SK-N-DZ (cell line): ENCODE measurements at regions not wholly inside any gene's neighbourhood (a gene's known extent, or its start where the extent isn't known, plus 50 kb on each side); places are given as distances from the start of the nearest gene placed in this dataset.

Source experiments
- DNase-seq: peaks from one replicate; pipeline ENCODE4 v3.0.0-alpha.2; 2015; ENCODE audit warnings: low spot score

- DNase-seq: no peak
These were observed 453.9 kb downstream of the WDR72 start for GRCh38 chr15:53305554-53305953.

GRCh38 chr15:53305101-53305500 lies 454.4 kb downstream of the WDR72 start:
- DNase-seq: no peak

- no peak for DNase-seq
These were observed 461.6 kb downstream of the WDR72 start for GRCh38 chr15:53297828-53298227.

- DNase-seq: no peak
These were observed 462.9 kb downstream of the WDR72 start for GRCh38 chr15:53296603-53297002.

- no peak for DNase-seq
These were observed 463.9 kb downstream of the WDR72 start for GRCh38 chr15:53295574-53295973.

- DNase-seq: no peak
These were observed 470.9 kb downstream of the WDR72 start for GRCh38 chr15:53288542-53288941.

GRCh38 chr15:53274630-53275029 lies 484.5 kb upstream of the ONECUT1 start:
- DNase-seq: no peak

- DNase-seq: no peak
These were observed 482.0 kb upstream of the ONECUT1 start for GRCh38 chr15:53272116-53272515.

- DNase-seq: no peak
These were observed 476.0 kb upstream of the ONECUT1 start for GRCh38 chr15:53266176-53266575.

GRCh38 chr15:53260647-53261046 lies 470.5 kb upstream of the ONECUT1 start:
- no peak for DNase-seq

GRCh38 chr15:53256457-53256856 lies 466.3 kb upstream of the ONECUT1 start:
- DNase-seq: no peak

GRCh38 chr15:53256043-53256442 lies 465.9 kb upstream of the ONECUT1 start:
- DNase-seq: no peak

GRCh38 chr15:53251996-53252395 lies 461.9 kb upstream of the ONECUT1 start:
- DNase-seq: peak; percentile 2

- no peak for DNase-seq
These were observed 461.4 kb upstream of the ONECUT1 start for GRCh38 chr15:53251523-53251922.

GRCh38 chr15:53247041-53247708 lies 457.0 kb upstream of the ONECUT1 start:
- no peak for DNase-seq

- DNase-seq: no peak
These were observed 456.3 kb upstream of the ONECUT1 start for GRCh38 chr15:53246404-53246803.

- DNase-seq: no peak
These were observed 443.7 kb upstream of the ONECUT1 start for GRCh38 chr15:53233801-53234200.

GRCh38 chr15:53230473-53230872 lies 440.3 kb upstream of the ONECUT1 start:
- no peak for DNase-seq

GRCh38 chr15:53226559-53226958 lies 436.4 kb upstream of the ONECUT1 start:
- DNase-seq: no peak

- no peak for DNase-seq
These were observed 435.6 kb upstream of the ONECUT1 start for GRCh38 chr15:53225781-53226180.

- DNase-seq: no peak
These were observed 434.2 kb upstream of the ONECUT1 start for GRCh38 chr15:53224371-53224770.

GRCh38 chr15:53223815-53224214 lies 433.7 kb upstream of the ONECUT1 start:
- DNase-seq: no peak

- DNase-seq: no peak
These were observed 428.8 kb upstream of the ONECUT1 start for GRCh38 chr15:53218666-53219580.
